ENCODE measurements at regions not wholly inside any gene's neighbourhood (a gene's known extent, or its start where the extent isn't known, plus 50 kb on each side); places are given as distances from the start of the nearest gene placed in this dataset.
A peak's percentile ranks its signal among the peaks of the same experiment; 100 is the strongest.

GRCh38 chr4:19539201-19539600, 712.5 kb upstream of the SLIT2 start:
- no peak for TF ChIP-seq CTCF (IDR thresholded peaks at IDR 0.05; ENCODE audit: insufficient read depth, low read length, missing control alignments)
- POLR2A ChIA-PET = no interaction called here

GRCh38 chr4:19534159-19534558, 717.5 kb upstream of the SLIT2 start:
- ChIA-PET POLR2A (no interaction called here), CTCF (no interaction called here)
- no peak overlapping the region for H3K4me3 ChIP-seq (ENCODE audit: low read depth, low read length)
- no peak for TF ChIP-seq CTCF (IDR thresholded peaks at IDR 0.05; ENCODE audit: insufficient read depth, low read length, missing control alignments)
- no peak for DNase-seq (ENCODE audit: low read depth, low spot score)

More at GRCh38 chr4:19539201-19539600, 712.5 kb upstream of the SLIT2 start:
- CTCF ChIA-PET = interaction anchor here (1.1 kb wide), 1 partner anchor 48 kb away, joined by 4 read pairs; no protein-coding TSS in a partner anchor
- H3K4me3 ChIP-seq (ENCODE audit: low read depth, low read length) = no peak overlapping the region
- no peak for DNase-seq (ENCODE audit: low read depth, low spot score)

- ChIA-PET CTCF (no interaction called here), POLR2A (no interaction called here)
- TF ChIP-seq CTCF (IDR thresholded peaks at IDR 0.05; ENCODE audit: insufficient read depth, low read length, missing control alignments) = no peak
- no peak overlapping the region for H3K4me3 ChIP-seq (ENCODE audit: low read depth, low read length)
- DNase-seq (ENCODE audit: low read depth, low spot score) = peak; percentile 5
Measured at GRCh38 chr4:19531906-19532848, 719.5 kb upstream of the SLIT2 start.

- no peak for DNase-seq (ENCODE audit: low read depth, low spot score)
- no peak overlapping the region for H3K4me3 ChIP-seq (ENCODE audit: low read depth, low read length)
- CTCF ChIA-PET = no interaction called here
- no peak for TF ChIP-seq CTCF (IDR thresholded peaks at IDR 0.05; ENCODE audit: insufficient read depth, low read length, missing control alignments)
- POLR2A ChIA-PET = no interaction called here
Measured at GRCh38 chr4:19523964-19524363, 727.7 kb upstream of the SLIT2 start.

GRCh38 chr4:19522966-19523365, 728.7 kb upstream of the SLIT2 start:
- POLR2A ChIA-PET = no interaction called here
- no peak for DNase-seq (ENCODE audit: low read depth, low spot score)
- CTCF ChIA-PET = no interaction called here
- no peak for TF ChIP-seq CTCF (IDR thresholded peaks at IDR 0.05; ENCODE audit: insufficient read depth, low read length, missing control alignments)
- H3K4me3 ChIP-seq (ENCODE audit: low read depth, low read length) = no peak overlapping the region

GRCh38 chr4:19520939-19521520, 730.7 kb upstream of the SLIT2 start:
- H3K4me3 ChIP-seq (ENCODE audit: low read depth, low read length) = no peak overlapping the region
- no peak for DNase-seq (ENCODE audit: low read depth, low spot score)
- CTCF ChIA-PET = no interaction called here
- no peak for TF ChIP-seq CTCF (IDR thresholded peaks at IDR 0.05; ENCODE audit: insufficient read depth, low read length, missing control alignments)
- POLR2A ChIA-PET = no interaction called here

Data from AG04449 (cell line).